H1 (cell line): ENCODE measurements at regions not wholly inside any gene's neighbourhood (a gene's known extent, or its start where the extent isn't known, plus 50 kb on each side); places are given as distances from the start of the nearest gene placed in this dataset.

Source experiments
- BCL11A ChIP-seq, 2 experiments: IDR thresholded peaks; one replicate each; pipeline ENCODE4 v1.6.1; 2011; ENCODE audit warnings: low read depth in 2 of 2, low read length in 2 of 2, mild to moderate bottlenecking in 2 of 2
- CHD2 ChIP-seq: IDR thresholded peaks from 2 replicates; pipeline ENCODE4 v1.6.1; 2012; ENCODE audit warnings: low read length, improper control_type of control experiment
- CHD7 ChIP-seq: fragments of 300-600 bp; sonication (generic); IDR thresholded peaks from 2 replicates; pipeline ENCODE4 v1.7.1; 2012; ENCODE audit warnings: low read length, moderate library complexity, mild to moderate bottlenecking, inconsistent platforms; ENCODE audit not compliant: insufficient replicate concordance
- CTBP2 ChIP-seq: IDR thresholded peaks from 2 replicates; pipeline ENCODE4 v1.7.0; 2011; ENCODE audit warnings: borderline replicate concordance, mild to moderate bottlenecking, moderate library complexity, mixed read lengths, low read length; ENCODE audit not compliant: insufficient read depth, insufficient read length
- EZH2 ChIP-seq: fragments of 200-600 bp; sonication (generic); IDR thresholded peaks from 2 replicates; pipeline ENCODE4 v1.7.1; 2012; ENCODE audit warnings: low read depth, mild to moderate bottlenecking, moderate library complexity, low read length, inconsistent platforms; ENCODE audit not compliant: severe bottlenecking
- GABPA ChIP-seq: IDR thresholded peaks from 2 replicates; pipeline ENCODE4 v1.6.1; 2011; ENCODE audit warnings: mild to moderate bottlenecking, low read length, moderate library complexity, borderline replicate concordance; ENCODE audit not compliant: insufficient read depth
- JUN ChIP-seq: IDR thresholded peaks from 2 replicates; pipeline ENCODE4 v1.6.1; 2011; ENCODE audit warnings: low read depth, mild to moderate bottlenecking, improper control_type of control experiment, low read length
- JUND ChIP-seq: IDR thresholded peaks from 2 replicates; pipeline ENCODE4 v1.6.1; 2011; ENCODE audit warnings: mild to moderate bottlenecking, improper control_type of control experiment, low read length
- POLR2AphosphoS5 ChIP-seq: IDR thresholded peaks from 2 replicates; pipeline ENCODE4 v1.6.1; 2011; ENCODE audit warnings: low read depth, low read length
- SRF ChIP-seq: IDR thresholded peaks from 2 replicates; pipeline ENCODE4 v1.6.1; 2011; ENCODE audit warnings: mild to moderate bottlenecking, low read depth, low read length, moderate library complexity
- ZNF274 ChIP-seq: IDR thresholded peaks from 2 replicates; pipeline ENCODE4 v1.7.0; 2012; ENCODE audit warnings: low read length, borderline replicate concordance; ENCODE audit errors: extremely low read depth

DNA sequence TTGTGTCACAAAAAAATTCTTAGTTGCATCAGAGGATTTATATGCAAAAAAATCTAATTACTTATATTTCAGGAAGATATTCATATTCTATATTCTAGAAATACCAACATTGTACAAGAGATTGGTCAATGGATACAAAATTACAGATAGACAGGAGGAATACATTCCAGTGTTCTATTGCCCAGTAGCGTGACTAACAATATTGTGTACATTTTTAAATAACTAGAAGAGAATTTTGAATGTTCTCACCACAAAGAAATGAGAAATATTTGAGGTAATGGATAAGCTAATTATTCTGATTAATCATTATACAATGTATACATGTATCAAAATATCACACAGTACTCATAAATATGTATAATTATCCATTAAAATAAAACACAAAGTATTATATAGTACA is 253.3 kb downstream of the IPMK start (continued):
- no peak for TF ChIP-seq CHD7
- TF ChIP-seq CHD2 = no peak
- TF ChIP-seq POLR2AphosphoS5 = no peak
- no peak for TF ChIP-seq BCL11A (IDR thresholded peaks at IDR 0.05; ENCODE audit: low read depth in 2 of 2, low read length in 2 of 2)
- no peak for TF ChIP-seq JUND
- TF ChIP-seq SRF = no peak
- no peak for TF ChIP-seq JUN
- no peak for TF ChIP-seq EZH2
- TF ChIP-seq ZNF274 = no peak
- no peak for TF ChIP-seq CTBP2
- no peak for TF ChIP-seq GABPA
